ENCODE measurements at regions not wholly inside any gene's neighbourhood (a gene's known extent, or its start where the extent isn't known, plus 50 kb on each side); places are given as distances from the start of the nearest gene placed in this dataset.

GRCh38 chr15:97597801-97598200 lies 362.7 kb upstream of the ARRDC4 start:
- intact Hi-C loops (cut with micrococcal nuclease) = no loop called here
- H3K27ac Mint-ChIP-seq = no peak overlapping the region
- CTCF ChIA-PET = no interaction called here
- no peak for DNase-seq
- no peaks in the 10 kb centered on the region for H3K9me3 Mint-ChIP-seq
- no peaks in the 10 kb centered on the region for H3K27me3 Mint-ChIP-seq (ENCODE audit: low read depth)
- no peak overlapping the region for H3K4me3 Mint-ChIP-seq
- H3K36me3 Mint-ChIP-seq (ENCODE audit: low read depth) = no peaks in the 10 kb centered on the region
- no peaks in the 10 kb centered on the region for H3K4me1 Mint-ChIP-seq (ENCODE audit: low read depth)

GRCh38 chr15:97598353-97598798 lies 362.1 kb upstream of the ARRDC4 start:
- Mint-ChIP-seq H3K27ac (no peak overlapping the region), H3K27me3 (ENCODE audit: low read depth) (no peaks in the 10 kb centered on the region), H3K4me3 (no peak overlapping the region), H3K9me3 (no peaks in the 10 kb centered on the region), H3K36me3 (ENCODE audit: low read depth) (no peaks in the 10 kb centered on the region), H3K4me1 (ENCODE audit: low read depth) (no peaks in the 10 kb centered on the region)
- no peak for DNase-seq
- intact Hi-C loops (cut with micrococcal nuclease) = no loop called here
- CTCF ChIA-PET = no interaction called here

- Mint-ChIP-seq H3K27ac (no peak overlapping the region), H3K27me3 (ENCODE audit: low read depth) (peaks cover 2% of the 10 kb centered on the region), H3K4me3 (no peak overlapping the region), H3K4me1 (ENCODE audit: low read depth) (no peaks in the 10 kb centered on the region), H3K9me3 (no peaks in the 10 kb centered on the region), H3K36me3 (ENCODE audit: low read depth) (no peaks in the 10 kb centered on the region)
- CTCF ChIA-PET = no interaction called here
- intact Hi-C loops (cut with micrococcal nuclease) = no loop called here
- no peak for DNase-seq
Observed at GRCh38 chr15:97600190-97600589, 360.3 kb upstream of the ARRDC4 start.

DNA sequence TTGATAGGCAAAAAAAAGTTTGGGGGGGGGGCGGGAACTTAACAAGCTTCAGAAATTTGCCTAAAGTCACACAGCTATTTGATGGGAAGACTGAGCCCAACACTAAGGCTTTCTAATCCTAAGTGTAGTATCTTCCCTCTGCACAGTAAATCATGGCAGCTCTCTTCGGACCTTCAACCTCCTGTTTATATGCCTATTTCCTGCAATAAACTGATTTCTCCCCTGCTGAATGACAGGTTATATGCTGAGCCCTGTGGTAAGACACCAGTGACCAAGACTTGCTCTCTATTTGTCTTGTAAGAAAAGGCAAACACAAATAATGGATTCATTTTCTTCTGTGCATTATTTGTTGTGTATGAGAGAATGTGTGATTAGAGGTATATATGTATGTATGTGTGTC lies 355.8 kb upstream of the ARRDC4 start:
- CTCF ChIA-PET = interaction anchor here (0.6 kb wide), 1 partner anchor 379 kb away, joined by 3 read pairs; no protein-coding TSS in a partner anchor
- Mint-ChIP-seq H3K4me1 (ENCODE audit: low read depth) (no peaks in the 10 kb centered on the region), H3K27ac (no peak overlapping the region), H3K9me3 (peaks cover 5% of the 10 kb centered on the region), H3K27me3 (ENCODE audit: low read depth) (peaks cover 2% of the 10 kb centered on the region), H3K36me3 (ENCODE audit: low read depth) (no peaks in the 10 kb centered on the region), H3K4me3 (no peak overlapping the region)
- DNase-seq = no peak
- intact Hi-C loops (cut with micrococcal nuclease) = no loop called here

GRCh38 chr15:97615114-97615513 lies 345.4 kb upstream of the ARRDC4 start:
- H3K27ac Mint-ChIP-seq = no peak overlapping the region
- peaks cover 1% of the 10 kb centered on the region for H3K36me3 Mint-ChIP-seq (ENCODE audit: low read depth)
- H3K9me3 Mint-ChIP-seq = peaks cover 7% of the 10 kb centered on the region
- H3K27me3 Mint-ChIP-seq (ENCODE audit: low read depth) = no peaks in the 10 kb centered on the region
- CTCF ChIA-PET = no interaction called here
- H3K4me1 Mint-ChIP-seq (ENCODE audit: low read depth) = no peaks in the 10 kb centered on the region
- intact Hi-C loops (cut with micrococcal nuclease) = no loop called here
- no peak for DNase-seq
- no peak overlapping the region for H3K4me3 Mint-ChIP-seq

GRCh38 chr15:97623091-97623661 lies 337.3 kb upstream of the ARRDC4 start:
- no peaks in the 10 kb centered on the region for H3K36me3 Mint-ChIP-seq (ENCODE audit: low read depth)
- CTCF ChIA-PET = no interaction called here
- no peak for DNase-seq
- no peaks in the 10 kb centered on the region for H3K4me1 Mint-ChIP-seq (ENCODE audit: low read depth)
- intact Hi-C loops (cut with micrococcal nuclease) = no loop called here
- no peaks in the 10 kb centered on the region for H3K9me3 Mint-ChIP-seq
- no peak overlapping the region for H3K4me3 Mint-ChIP-seq
- no peaks in the 10 kb centered on the region for H3K27me3 Mint-ChIP-seq (ENCODE audit: low read depth)
- no peak overlapping the region for H3K27ac Mint-ChIP-seq

DNA sequence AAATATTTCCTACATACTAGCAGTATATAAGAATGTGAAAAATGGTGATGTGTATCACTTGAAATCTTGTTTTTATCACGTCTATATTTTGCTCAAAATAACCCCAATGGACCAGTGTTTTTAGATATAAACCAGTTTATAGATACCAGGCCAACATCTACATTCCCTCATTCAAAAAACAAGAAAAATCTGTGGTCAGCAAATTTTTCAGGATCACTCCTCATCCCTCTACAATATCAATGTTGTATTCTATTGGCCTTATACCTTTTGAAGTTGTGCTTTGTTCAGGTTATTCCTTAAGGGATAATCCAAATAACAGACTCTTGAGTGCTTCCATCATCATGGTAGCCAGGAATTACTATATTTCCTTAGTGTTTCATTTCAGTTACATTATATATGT lies 332.9 kb upstream of the ARRDC4 start:
- intact Hi-C loops (cut with micrococcal nuclease) = no loop called here
- no peaks in the 10 kb centered on the region for H3K4me1 Mint-ChIP-seq (ENCODE audit: low read depth)
- H3K36me3 Mint-ChIP-seq (ENCODE audit: low read depth) = no peaks in the 10 kb centered on the region
- H3K9me3 Mint-ChIP-seq = peaks cover 6% of the 10 kb centered on the region
- H3K27ac Mint-ChIP-seq = no peak overlapping the region
- no peak for DNase-seq
- CTCF ChIA-PET = interaction anchor here (0.6 kb wide), 1 partner anchor 348 kb away, joined by 3 read pairs; no protein-coding TSS in a partner anchor
- H3K27me3 Mint-ChIP-seq (ENCODE audit: low read depth) = no peaks in the 10 kb centered on the region
- no peak overlapping the region for H3K4me3 Mint-ChIP-seq

DNA sequence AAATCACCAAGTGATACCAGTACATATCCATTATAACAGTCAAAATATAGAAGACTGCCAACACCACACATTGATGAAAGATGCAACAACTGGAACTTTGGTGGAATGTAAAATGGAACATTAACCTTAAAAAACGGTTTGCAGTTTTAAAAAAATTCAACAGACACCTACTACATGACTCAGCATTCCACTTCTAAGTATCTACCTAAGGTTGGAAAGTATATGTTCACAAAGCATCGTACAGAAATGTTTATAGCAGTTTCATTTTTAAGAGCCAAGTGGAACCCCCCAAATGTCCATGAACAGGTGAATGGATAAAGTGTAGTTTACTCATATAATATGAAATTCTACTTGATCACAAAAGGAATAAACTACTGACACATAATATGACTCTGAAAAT lies 314.7 kb upstream of the ARRDC4 start:
- H3K4me3 Mint-ChIP-seq = no peak overlapping the region
- intact Hi-C loops (cut with micrococcal nuclease) = no loop called here
- H3K9me3 Mint-ChIP-seq = peaks cover 3% of the 10 kb centered on the region
- H3K27ac Mint-ChIP-seq = no peak overlapping the region
- H3K27me3 Mint-ChIP-seq (ENCODE audit: low read depth) = peaks cover 8% of the 10 kb centered on the region
- no peaks in the 10 kb centered on the region for H3K4me1 Mint-ChIP-seq (ENCODE audit: low read depth)
- DNase-seq = no peak
- CTCF ChIA-PET = no interaction called here
- no peaks in the 10 kb centered on the region for H3K36me3 Mint-ChIP-seq (ENCODE audit: low read depth)

- H3K36me3 Mint-ChIP-seq (ENCODE audit: low read depth) = peaks cover 2% of the 10 kb centered on the region
- no peak for DNase-seq
- no peak overlapping the region for H3K4me3 Mint-ChIP-seq
- CTCF ChIA-PET = no interaction called here
- H3K27ac Mint-ChIP-seq = no peak overlapping the region
- intact Hi-C loops (cut with micrococcal nuclease) = no loop called here
- H3K4me1 Mint-ChIP-seq (ENCODE audit: low read depth) = no peaks in the 10 kb centered on the region
- peaks cover 24% of the 10 kb centered on the region for H3K27me3 Mint-ChIP-seq (ENCODE audit: low read depth)
- H3K9me3 Mint-ChIP-seq = peaks cover 2% of the 10 kb centered on the region
Observed at GRCh38 chr15:97648728-97649127, 311.8 kb upstream of the ARRDC4 start.

GRCh38 chr15:97652041-97652440 lies 308.5 kb upstream of the ARRDC4 start:
- Mint-ChIP-seq H3K27ac (no peak overlapping the region), H3K4me1 (ENCODE audit: low read depth) (no peaks in the 10 kb centered on the region), H3K36me3 (ENCODE audit: low read depth) (peaks cover 2% of the 10 kb centered on the region), H3K9me3 (peaks cover 2% of the 10 kb centered on the region), H3K4me3 (no peak overlapping the region), H3K27me3 (ENCODE audit: low read depth) (peaks cover 30% of the 10 kb centered on the region)
- no peak for DNase-seq
- CTCF ChIA-PET = no interaction called here
- intact Hi-C loops (cut with micrococcal nuclease) = no loop called here

- Mint-ChIP-seq H3K27me3 (ENCODE audit: low read depth) (peaks cover 30% of the 10 kb centered on the region), H3K4me3 (no peak overlapping the region), H3K36me3 (ENCODE audit: low read depth) (peaks cover 2% of the 10 kb centered on the region), H3K4me1 (ENCODE audit: low read depth) (no peaks in the 10 kb centered on the region), H3K27ac (no peak overlapping the region), H3K9me3 (peaks cover 2% of the 10 kb centered on the region)
- CTCF ChIA-PET = no interaction called here
- intact Hi-C loops (cut with micrococcal nuclease) = no loop called here
- DNase-seq = no peak
Observed at GRCh38 chr15:97652700-97653167, 307.8 kb upstream of the ARRDC4 start.

- CTCF ChIA-PET = no interaction called here
- Mint-ChIP-seq H3K27ac (no peak overlapping the region), H3K9me3 (peaks cover 2% of the 10 kb centered on the region), H3K4me1 (ENCODE audit: low read depth) (no peaks in the 10 kb centered on the region), H3K27me3 (ENCODE audit: low read depth) (peaks cover 30% of the 10 kb centered on the region), H3K36me3 (ENCODE audit: low read depth) (peaks cover 2% of the 10 kb centered on the region), H3K4me3 (no peak overlapping the region)
- intact Hi-C loops (cut with micrococcal nuclease) = no loop called here
- DNase-seq = no peak
Observed at GRCh38 chr15:97653896-97654295, 306.6 kb upstream of the ARRDC4 start.

DNA sequence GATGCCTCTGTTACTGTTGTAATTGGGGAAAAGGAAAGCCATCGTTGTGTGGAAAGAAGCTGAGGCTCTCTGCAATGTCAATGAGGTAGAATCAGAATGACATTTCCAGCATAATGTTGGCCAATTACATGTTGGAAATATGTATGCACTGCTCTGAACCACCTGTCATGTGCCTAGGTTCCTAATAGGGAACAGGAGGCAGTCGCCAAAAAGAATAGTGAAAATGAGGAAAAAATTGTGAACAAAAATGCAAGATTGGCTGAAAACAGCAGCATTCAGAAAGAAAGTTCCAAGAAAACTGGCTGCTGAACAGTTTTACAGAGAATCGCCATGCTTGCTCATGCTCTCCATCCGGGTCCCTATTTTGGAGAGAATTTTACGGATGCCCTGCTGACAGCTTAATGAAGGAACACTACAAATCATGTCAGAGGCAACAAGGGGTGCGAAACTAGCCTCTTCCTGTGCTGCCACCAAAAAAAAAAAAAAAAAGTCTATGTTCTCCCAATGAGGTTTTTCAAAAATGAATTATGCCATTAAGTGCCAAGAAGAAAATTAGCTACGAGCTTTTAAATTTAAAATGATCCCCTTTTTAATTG lies 305.9 kb upstream of the ARRDC4 start:
- Mint-ChIP-seq H3K4me1 (ENCODE audit: low read depth) (no peaks in the 10 kb centered on the region), H3K4me3 (no peak overlapping the region), H3K36me3 (ENCODE audit: low read depth) (peaks cover 2% of the 10 kb centered on the region), H3K27ac (no peak overlapping the region), H3K9me3 (peaks cover 2% of the 10 kb centered on the region), H3K27me3 (ENCODE audit: low read depth) (peaks cover 30% of the 10 kb centered on the region)
- CTCF ChIA-PET = no interaction called here
- no peak for DNase-seq
- intact Hi-C loops (cut with micrococcal nuclease) = no loop called here

Measured in activated naive CD4-positive, alpha-beta T cell treated with anti-CD3 and anti-CD28 coated beads for 36 hours (primary cell).